IMR-90 (cell line): ENCODE measurements at regions not wholly inside any gene's neighbourhood (a gene's known extent, or its start where the extent isn't known, plus 50 kb on each side); places are given as distances from the start of the nearest gene placed in this dataset.

Experiments used
- ATAC-seq: fragments of 200-7000 bp; cut with Tn5 transposase; 2 replicates; pipeline ENCODE4 v1.9.1; 2020; ENCODE audit warnings: low read depth, mild to moderate bottlenecking, moderate library complexity
- BruUV-seq: library from RNA; stranded (reverse); fragments of 400-500 nt; replicated peaks from 2 replicates; lab custom pipeline; 2021; lab: Mats Ljungman, UMichigan
- CTCF ChIA-PET: fragments of 300-600 bp; formaldehyde crosslinking; extraction: SDS; loops from one replicate; lab custom pipeline; 2021; ENCODE audit warnings: antibody characterized with exemption; lab: Yijun Ruan, JAX
- POLR2A ChIA-PET: fragments of 300-600 bp; sonication (Branson Sonifier 250); formaldehyde crosslinking; loops from one replicate; lab custom pipeline; 2022; ENCODE audit warnings: antibody characterized with exemption; ENCODE audit not compliant: unreplicated experiment; lab: Charles Lee
- DNase-seq: peaks from one replicate; pipeline ENCODE4 v3.0.0; 2013
- H2AFZ ChIP-seq: replicated peaks from 2 replicates; pipeline ENCODE3; 2013; ENCODE audit warnings: low read length, mild to moderate bottlenecking; ENCODE audit not compliant: poor library complexity
- H2AK5ac ChIP-seq: 2 replicates; pipeline ENCODE4 v1.6.1; 2013; ENCODE audit warnings: low read depth, low read length, inconsistent platforms
- H2AK9ac ChIP-seq: replicated peaks from 2 replicates; pipeline ENCODE3; 2013; ENCODE audit warnings: mild to moderate bottlenecking, low read depth, low read length, moderate library complexity; ENCODE audit not compliant: poor library complexity
- H2BK120ac ChIP-seq: 2 replicates; pipeline ENCODE4 v1.6.1; 2013; ENCODE audit warnings: low read depth, low read length, inconsistent platforms
- H2BK15ac ChIP-seq: 3 replicates; pipeline ENCODE4 v1.6.1; 2013; ENCODE audit warnings: low read depth, low read length, inconsistent platforms
- H2BK20ac ChIP-seq: 2 replicates; pipeline ENCODE4 v1.6.1; 2013; ENCODE audit warnings: low read depth, mild to moderate bottlenecking, inconsistent platforms, low read length, moderate library complexity
- H2BK5ac ChIP-seq: 2 replicates; pipeline ENCODE4 v1.6.1; 2013; ENCODE audit warnings: mild to moderate bottlenecking, low read depth, low read length, inconsistent platforms; ENCODE audit not compliant: poor library complexity, severe bottlenecking
- H3K14ac ChIP-seq: replicated peaks from 2 replicates; pipeline ENCODE4 v1.6.1; 2013; ENCODE audit warnings: low read depth, low read length, inconsistent platforms
- H3K18ac ChIP-seq: 2 replicates; pipeline ENCODE4 v1.6.1; 2013; ENCODE audit warnings: low read depth, low read length, control low read depth
- H3K23ac ChIP-seq: 2 replicates; pipeline ENCODE4 v1.6.1; 2013; ENCODE audit warnings: low read depth, low read length, inconsistent platforms
- H3K27ac ChIP-seq: 2 replicates; pipeline ENCODE4 v1.5.1; 2013; ENCODE audit warnings: mild to moderate bottlenecking, control low read depth, low read length; ENCODE audit not compliant: insufficient read depth
- H3K27me3 ChIP-seq: 2 replicates; pipeline ENCODE4 v1.6.1; 2013; ENCODE audit warnings: low read length; ENCODE audit not compliant: control insufficient read depth, insufficient read depth
- H3K36me3 ChIP-seq: 2 replicates; pipeline ENCODE4 v1.6.1; 2013; ENCODE audit warnings: low read length, mixed read lengths; ENCODE audit not compliant: control insufficient read depth, insufficient read depth
- H3K4ac ChIP-seq: 2 replicates; pipeline ENCODE4 v1.6.1; 2013; ENCODE audit warnings: low read depth, low read length, inconsistent platforms
- H3K4me1 ChIP-seq: 2 replicates; pipeline ENCODE4 v1.6.1; 2013; ENCODE audit warnings: low read length, mixed read lengths; ENCODE audit not compliant: control insufficient read depth, insufficient read depth
- H3K4me2 ChIP-seq: 2 replicates; pipeline ENCODE4 v1.6.1; 2013; ENCODE audit warnings: low read depth, mild to moderate bottlenecking, control low read depth, low read length, moderate library complexity
- H3K4me3 ChIP-seq: 2 replicates; pipeline ENCODE4 v1.5.1; 2013; ENCODE audit warnings: low read depth, mild to moderate bottlenecking, control low read depth, low read length, moderate library complexity; ENCODE audit not compliant: insufficient read depth
- H3K56ac ChIP-seq: 2 replicates; pipeline ENCODE4 v1.6.1; 2013; ENCODE audit warnings: low read length, inconsistent platforms; ENCODE audit not compliant: insufficient read depth; ENCODE audit errors: extremely low read depth
- H3K79me1 ChIP-seq, 2 experiments: 2 replicates each; pipeline ENCODE4 v1.6.1; 2013; ENCODE audit warnings: low read length in 2 of 2, inconsistent platforms in 1 of 2, low read depth in 1 of 2
- H3K9ac ChIP-seq: 2 replicates; pipeline ENCODE4 v1.6.1; 2013; ENCODE audit warnings: low read depth, low read length, control low read depth
- H3K9me1 ChIP-seq: 2 replicates; pipeline ENCODE4 v1.6.1; 2013; ENCODE audit warnings: low read length, inconsistent platforms; ENCODE audit not compliant: insufficient read depth
- H3K9me3 ChIP-seq: 2 replicates; pipeline ENCODE4 v1.6.1; 2013; ENCODE audit warnings: low read length; ENCODE audit not compliant: control insufficient read depth, insufficient read depth
- H4K20me1 ChIP-seq: 2 replicates; pipeline ENCODE4 v1.6.1; 2013; ENCODE audit warnings: low read length, inconsistent platforms; ENCODE audit not compliant: insufficient read depth
- H4K5ac ChIP-seq: 2 replicates; pipeline ENCODE4 v1.6.1; 2013; ENCODE audit warnings: mild to moderate bottlenecking, low read depth, low read length, control low read depth
- H4K8ac ChIP-seq, 2 experiments: 2 replicates each; pipeline ENCODE4 v1.6.1; 2013; ENCODE audit warnings: low read depth in 2 of 2, low read length in 2 of 2, control low read depth in 1 of 2, inconsistent platforms in 1 of 2
- H4K91ac ChIP-seq: 2 replicates; pipeline ENCODE4 v1.6.1; 2013; ENCODE audit warnings: low read depth, low read length, inconsistent platforms; ENCODE audit not compliant: insufficient read depth
- MAFK ChIP-seq: IDR thresholded peaks from 2 replicates; pipeline ENCODE4 v1.6.1; 2012; ENCODE audit warnings: low read depth, low read length, improper control_type of control experiment
- MAZ ChIP-seq: IDR thresholded peaks from 2 replicates; pipeline ENCODE4 v1.6.1; 2012; ENCODE audit warnings: low read depth, mild to moderate bottlenecking, low read length, improper control_type of control experiment, moderate library complexity, borderline replicate concordance
- NFE2L2 ChIP-seq: fragments of 150-350 bp; IDR thresholded peaks from 2 replicates; pipeline ENCODE4 v1.6.1; 2016; ENCODE audit warnings: low read depth, mild to moderate bottlenecking, low read length
- WGBS, 2 experiments: methylation state at CpG; one replicate each; pipeline versions ENCODE4 v1.1.5 to v1.1.7; 2013; ENCODE audit warnings: missing lambda C conversion rate in 2 of 2; ENCODE audit not compliant: insufficient read length in 1 of 2; ENCODE audit errors: extremely low coverage in 2 of 2; 5-methylcytosine and 5-hydroxymethylcytosine counted together
- dilution Hi-C: fragments of 300-500 bp; cut with HindIII; formaldehyde crosslinking; loops from one replicate; pipeline ENCODE4 v1.14.3; 2018; ENCODE audit warnings: low sequenced_read_pairs; ENCODE audit not compliant: unreplicated experiment
- in situ Hi-C: fragments of 300-500 bp; cut with MboI; formaldehyde crosslinking; loops from 3 replicates; pipeline ENCODE4 v1.14.3; 2019; ENCODE audit warnings: low sequenced_read_pairs, inconsistent platforms, mixed read lengths
- intact Hi-C: fragments of 100-400 bp; cut with micrococcal nuclease; formaldehyde crosslinking; loops from 2 replicates; pipeline ENCODE4 v1.10.0; 2022

DNA sequence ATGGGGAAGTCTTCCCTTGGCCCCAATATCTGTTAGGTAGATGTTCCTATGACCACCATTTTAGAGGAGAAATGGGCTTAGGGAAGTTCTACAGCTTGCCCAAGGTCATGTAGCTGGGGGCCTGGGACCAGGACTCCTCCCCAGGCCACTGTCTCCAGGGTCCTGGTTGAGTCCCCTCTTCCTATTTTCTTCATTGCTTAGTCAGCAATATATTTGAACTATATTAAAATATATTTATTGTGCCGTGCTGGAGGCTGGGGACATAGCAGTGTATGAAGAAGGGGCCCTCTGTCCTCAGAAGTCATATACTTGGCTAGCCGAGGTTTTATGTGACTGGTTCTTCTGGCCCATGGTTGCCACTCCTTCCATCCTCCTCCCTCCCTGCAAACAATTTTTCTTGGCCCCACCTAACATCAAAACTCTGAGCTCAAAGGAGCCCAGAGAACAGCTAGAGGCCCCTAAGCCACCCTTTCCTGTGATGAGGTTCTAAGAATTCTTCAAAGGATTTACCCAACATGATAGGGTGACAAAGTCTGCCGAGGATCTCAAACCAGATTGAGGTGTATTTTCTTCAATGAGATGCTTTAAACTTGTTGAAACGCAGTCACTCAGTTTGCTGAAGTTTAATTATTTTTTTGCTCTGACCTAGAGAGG, 121.2 kb upstream of the RASGRP1 start:
- no peaks in the 10 kb centered on the region for H3K79me1 ChIP-seq
- no peaks in the 10 kb centered on the region for H4K20me1 ChIP-seq
- in situ Hi-C loops, result loop anchor here (25.0 kb wide), 1 partner anchor 249 kb away; no protein-coding TSS in a partner anchor
- no peaks in the 10 kb centered on the region; the same call in 1 of the 2 replicates for H3K9me1 ChIP-seq
- intact Hi-C loops, result no loop called here
- no peak overlapping the region for H4K91ac ChIP-seq
- H3K9me3 ChIP-seq, result no peaks in the 10 kb centered on the region
- H2AFZ ChIP-seq, result no peak overlapping the region
- H2BK20ac ChIP-seq, result no peak overlapping the region
- TF ChIP-seq MAZ, result no peak
- TF ChIP-seq MAFK, result peak; percentile 88
- TF ChIP-seq NFE2L2, result no peak
- DNase-seq (no peak), ATAC-seq (no peak)
- no peak overlapping the region for H3K4ac ChIP-seq
- no TSS peak for BruUV-seq
- H3K18ac ChIP-seq, result no peak overlapping the region
- no peak overlapping the region for H3K56ac ChIP-seq
- no peak overlapping the region for H3K4me3 ChIP-seq
- no peak overlapping the region for H3K14ac ChIP-seq
- no peak overlapping the region for H3K4me2 ChIP-seq
- dilution Hi-C loops, result no loop called here
- H3K27ac ChIP-seq, result no peak overlapping the region
- ChIA-PET CTCF (interaction anchor here (1.9 kb wide), 1 partner anchor 14 kb away, joined by 6 read pairs; no protein-coding TSS in a partner anchor), POLR2A (no interaction called here)
- H3K27me3 ChIP-seq, result peaks cover 10% of the 10 kb centered on the region
- H2BK15ac ChIP-seq, result no peak overlapping the region
- no peak overlapping the region for H3K23ac ChIP-seq
- H2AK5ac ChIP-seq, result no peak overlapping the region
- no peak overlapping the region for H4K5ac ChIP-seq
- H2AK9ac ChIP-seq, result no peak overlapping the region
- no peak overlapping the region for H3K9ac ChIP-seq
- no peak overlapping the region for H4K8ac ChIP-seq
- no CpG with 5 or more reads among the region's 4 CpGs for WGBS, 2 experiments
- H3K4me1 ChIP-seq, result no peaks in the 10 kb centered on the region
- no peaks in the 10 kb centered on the region for H3K36me3 ChIP-seq
- no peak overlapping the region for H2BK5ac ChIP-seq
- H2BK120ac ChIP-seq, result no peak overlapping the region
